H9 (cell line): ENCODE measurements at regions not wholly inside any gene's neighbourhood (a gene's known extent, or its start where the extent isn't known, plus 50 kb on each side); places are given as distances from the start of the nearest gene placed in this dataset.

Source experiments
- DNase-seq: peaks from one replicate; pipeline ENCODE4 v3.0.0-alpha.2; 2017
- H2AFZ ChIP-seq: one replicate; pipeline ENCODE4 v1.6.1; 2013; ENCODE audit warnings: mild to moderate bottlenecking, low read length, control low read depth, moderate library complexity
- H2AK5ac ChIP-seq: 2 replicates; pipeline ENCODE4 v1.6.1; 2013; ENCODE audit warnings: low read length, control low read depth, mixed read lengths; ENCODE audit not compliant: insufficient read length
- H2BK120ac ChIP-seq: one replicate; pipeline ENCODE4 v1.6.1; 2013; ENCODE audit warnings: low read depth, mild to moderate bottlenecking, low read length, control low read depth, inconsistent platforms; ENCODE audit not compliant: poor library complexity, severe bottlenecking
- H2BK12ac ChIP-seq: 2 replicates; pipeline ENCODE4 v1.6.1; 2013; ENCODE audit warnings: low read length, control low read depth, mixed read lengths, low read depth; ENCODE audit not compliant: insufficient read length
- H2BK15ac ChIP-seq: 2 replicates; pipeline ENCODE4 v1.6.1; 2013; ENCODE audit warnings: low read depth, low read length, control low read depth
- H2BK20ac ChIP-seq: one replicate; pipeline ENCODE4 v1.6.1; 2013; ENCODE audit warnings: low read depth, mild to moderate bottlenecking, low read length, control low read depth, inconsistent platforms; ENCODE audit not compliant: poor library complexity, severe bottlenecking
- H2BK5ac ChIP-seq: 2 replicates; pipeline ENCODE4 v1.6.1; 2013; ENCODE audit warnings: low read length, control low read depth, mixed read lengths; ENCODE audit not compliant: insufficient read length
- H3K14ac ChIP-seq: 2 replicates; pipeline ENCODE4 v1.6.1; 2013; ENCODE audit warnings: low read length, control low read depth; ENCODE audit not compliant: insufficient read depth
- H3K18ac ChIP-seq: 2 replicates; pipeline ENCODE4 v1.6.1; 2013; ENCODE audit warnings: low read depth, mild to moderate bottlenecking, mixed read lengths, low read length, control low read depth; ENCODE audit not compliant: insufficient read length
- H3K23ac ChIP-seq: 2 replicates; pipeline ENCODE4 v1.6.1; 2013; ENCODE audit warnings: low read length, control low read depth, mixed read lengths, low read depth; ENCODE audit not compliant: insufficient read length
- H3K23me2 ChIP-seq: 2 replicates; pipeline ENCODE4 v1.6.1; 2013; ENCODE audit warnings: low read depth, mild to moderate bottlenecking, mixed read lengths, low read length, control low read depth; ENCODE audit not compliant: insufficient read length, poor library complexity, severe bottlenecking
- H3K27ac ChIP-seq: 2 replicates; pipeline ENCODE4 v1.5.1; 2013; ENCODE audit warnings: low read length, control low read depth, mixed read lengths, low read depth; ENCODE audit not compliant: insufficient read length
- H3K27me3 ChIP-seq: 2 replicates; pipeline ENCODE4 v1.6.1; 2013; ENCODE audit warnings: low read length, control low read depth, inconsistent platforms; ENCODE audit not compliant: insufficient read depth
- H3K4ac ChIP-seq: 2 replicates; pipeline ENCODE4 v1.6.1; 2013; ENCODE audit warnings: low read depth, mild to moderate bottlenecking, control low read depth, inconsistent platforms, low read length, moderate library complexity
- H3K4me1 ChIP-seq: 2 replicates; pipeline ENCODE4 v1.6.1; 2013; ENCODE audit warnings: low read length, control low read depth, inconsistent platforms; ENCODE audit not compliant: insufficient read depth
- H3K4me2 ChIP-seq: 2 replicates; pipeline ENCODE4 v1.6.1; 2013; ENCODE audit warnings: low read length, control low read depth, mixed read lengths; ENCODE audit not compliant: insufficient read length, insufficient read depth
- H3K56ac ChIP-seq: 2 replicates; pipeline ENCODE4 v1.6.1; 2013; ENCODE audit warnings: low read depth, mild to moderate bottlenecking, mixed read lengths, low read length, control low read depth; ENCODE audit not compliant: insufficient read length
- H3K79me1 ChIP-seq: 2 replicates; pipeline ENCODE4 v1.6.1; 2013; ENCODE audit warnings: low read depth, mild to moderate bottlenecking, moderate library complexity, low read length, control low read depth, inconsistent platforms; ENCODE audit not compliant: insufficient read depth, poor library complexity, severe bottlenecking
- H3K79me2 ChIP-seq: 2 replicates; pipeline ENCODE4 v1.6.1; 2013; ENCODE audit warnings: low read length, control low read depth, inconsistent platforms; ENCODE audit not compliant: insufficient read depth
- H3K9ac ChIP-seq: 2 replicates; pipeline ENCODE4 v1.6.1; 2013; ENCODE audit warnings: low read length, control low read depth, mixed read lengths; ENCODE audit not compliant: insufficient read length; ENCODE audit errors: extremely low read depth
- H3K9me3 ChIP-seq: one replicate; pipeline ENCODE4 v1.6.1; 2013; ENCODE audit warnings: low read depth, low read length, inconsistent platforms; ENCODE audit not compliant: control insufficient read depth
- H3T11ph ChIP-seq: one replicate; pipeline ENCODE4 v1.6.1; 2013; ENCODE audit warnings: mild to moderate bottlenecking, low read length, control low read depth, inconsistent platforms
- H4K20me1 ChIP-seq: one replicate; pipeline ENCODE4 v1.6.1; 2013; ENCODE audit not compliant: control insufficient read depth, insufficient read length, insufficient read depth
- H4K5ac ChIP-seq: 2 replicates; pipeline ENCODE4 v1.6.1; 2013; ENCODE audit warnings: low read depth, mild to moderate bottlenecking, mixed read lengths, low read length, control low read depth; ENCODE audit not compliant: insufficient read length
- H4K8ac ChIP-seq: replicated peaks from 2 replicates; pipeline ENCODE4 v1.6.1; 2013; ENCODE audit warnings: low read length, control low read depth, mixed read lengths, low read depth; ENCODE audit not compliant: insufficient read length
- H4K91ac ChIP-seq: 2 replicates; pipeline ENCODE4 v1.6.1; 2013; ENCODE audit warnings: low read depth, mild to moderate bottlenecking, moderate library complexity, mixed read lengths, low read length, control low read depth; ENCODE audit not compliant: insufficient read length
- H3K27ac Mint-ChIP-seq, 3 experiments: 2 replicates in 2 of 3; 3 replicates in 1 of 3; pipeline ENCODE4 v1.8.0; 2020 to 2021; ENCODE audit warnings: mixed read lengths in 3 of 3, mild to moderate bottlenecking in 1 of 3, moderate library complexity in 1 of 3
- H3K27me3 Mint-ChIP-seq: 2 replicates; pipeline ENCODE4 v1.8.0; 2021; ENCODE audit warnings: low read depth, mild to moderate bottlenecking, moderate library complexity, mixed read lengths
- H3K36me3 Mint-ChIP-seq, 3 experiments: 2 replicates in 2 of 3; 3 replicates in 1 of 3; pipeline ENCODE4 v1.8.0; 2020 to 2021; ENCODE audit warnings: low read depth in 3 of 3, mixed read lengths in 3 of 3; ENCODE audit not compliant: insufficient read depth in 1 of 3
- H3K4me1 Mint-ChIP-seq, 2 experiments: 2 replicates each; pipeline ENCODE4 v1.8.0; 2020; ENCODE audit warnings: mixed read lengths in 2 of 2
- H3K4me3 Mint-ChIP-seq, 2 experiments: 2 replicates in 1 of 2; 3 replicates in 1 of 2; pipeline ENCODE4 v1.8.0; 2020 to 2021; ENCODE audit warnings: mild to moderate bottlenecking in 2 of 2, mixed read lengths in 2 of 2, moderate library complexity in 1 of 2
- H3K9me3 Mint-ChIP-seq, 2 experiments: 2 replicates in 1 of 2; 3 replicates in 1 of 2; pipeline ENCODE4 v1.8.0; 2020; ENCODE audit warnings: mild to moderate bottlenecking in 2 of 2, mixed read lengths in 2 of 2, moderate library complexity in 1 of 2
- WGBS: extraction: QIAGEN DNeasy Blood & Tissue Kit; methylation state at CpG from one replicate; pipeline ENCODE4 v1.1.7; 2013; ENCODE audit warnings: missing lambda C conversion rate, low lambda C conversion rate, mixed read lengths; ENCODE audit not compliant: insufficient read length; ENCODE audit errors: extremely low coverage; 5-methylcytosine and 5-hydroxymethylcytosine counted together
- TF ChIP-seq, protein P1 (sequence below): fragments of 200-600 bp; sonication (generic); conservative IDR thresholded peaks from 3 replicates; pipeline ENCODE4 v1.8.0; 2021; ENCODE audit warnings: antibody characterized with exemption, mild to moderate bottlenecking

DNA sequence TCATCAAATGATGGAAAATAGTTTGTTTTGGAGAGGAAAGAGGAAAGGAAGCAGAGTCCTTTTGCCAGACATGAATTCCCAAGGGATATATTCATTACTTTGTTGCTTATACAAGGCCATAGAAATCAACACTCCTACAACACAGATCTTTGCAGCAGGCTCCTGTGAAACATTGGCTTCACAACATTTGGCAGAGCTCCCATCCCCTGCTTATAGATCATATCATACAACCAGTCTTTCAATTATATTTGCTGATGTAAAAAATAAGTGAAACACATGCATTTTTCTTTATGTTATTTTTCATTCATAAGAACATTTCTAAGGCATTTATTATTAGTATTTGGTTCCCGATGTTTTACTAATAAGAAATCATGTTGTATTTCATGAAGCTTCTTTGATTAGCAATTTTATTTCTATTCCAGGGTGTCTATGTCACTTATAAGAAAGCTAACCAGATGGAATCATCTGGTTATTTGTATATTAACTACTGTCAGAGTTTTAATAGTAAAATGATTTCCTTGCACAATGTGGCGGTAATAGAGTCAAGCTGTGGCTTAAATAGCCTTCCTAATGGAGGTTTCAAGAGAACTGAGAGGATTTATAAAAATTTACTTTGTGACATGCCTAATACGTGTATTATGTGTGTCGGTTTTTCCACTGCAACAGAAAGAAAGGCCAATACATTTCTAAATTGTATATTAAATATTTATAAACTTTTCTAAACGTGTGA is 470.3 kb upstream of the NCAM2 start:
- WGBS = no CpG with 5 or more reads among the region's 5 CpGs
- no peaks in the 10 kb centered on the region for H3K4me1 ChIP-seq

More for the DNA sequence above, 470.3 kb upstream of the NCAM2 start:
- Mint-ChIP-seq H3K4me3 (no peak overlapping the region), H3K27me3 (no peaks in the 10 kb centered on the region), H3K36me3 (no peaks in the 10 kb centered on the region), H3K4me1 (peaks cover 0 to 5% of the 10 kb centered on the region in 2 experiments; a peak in 1 of 4 replicates), H3K9me3 (peaks cover 0 to 2% of the 10 kb centered on the region in 2 experiments; a peak in 3 of 5 replicates), H3K27ac (no peak overlapping the region)
- Histone ChIP-seq H4K20me1 (no peaks in the 10 kb centered on the region), H2BK120ac (no peak overlapping the region), H2BK20ac (no peak overlapping the region), H3K27me3 (no peaks in the 10 kb centered on the region), H3K9me3 (no peaks in the 10 kb centered on the region), H3K23ac (no peak overlapping the region), H3K4me2 (no peak overlapping the region), H2BK15ac (no peak overlapping the region), H4K5ac (no peak overlapping the region), H3K23me2 (no peaks in the 10 kb centered on the region), H2BK12ac (no peak overlapping the region), H3K4ac (no peak overlapping the region), H2BK5ac (no peak overlapping the region), H2AFZ (no peak overlapping the region), H3K14ac (no peak overlapping the region), H3K56ac (no peak overlapping the region), H3K18ac (no peak overlapping the region), H4K8ac (no peak overlapping the region), H3K79me1 (no peaks in the 10 kb centered on the region), H4K91ac (no peak overlapping the region), H3K79me2 (no peaks in the 10 kb centered on the region), H3K9ac (no peak overlapping the region), H2AK5ac (no peak overlapping the region), H3T11ph (no peak overlapping the region), H3K27ac (no peak overlapping the region)
- DNase-seq = no peak
- TF ChIP-seq, protein P1, sequence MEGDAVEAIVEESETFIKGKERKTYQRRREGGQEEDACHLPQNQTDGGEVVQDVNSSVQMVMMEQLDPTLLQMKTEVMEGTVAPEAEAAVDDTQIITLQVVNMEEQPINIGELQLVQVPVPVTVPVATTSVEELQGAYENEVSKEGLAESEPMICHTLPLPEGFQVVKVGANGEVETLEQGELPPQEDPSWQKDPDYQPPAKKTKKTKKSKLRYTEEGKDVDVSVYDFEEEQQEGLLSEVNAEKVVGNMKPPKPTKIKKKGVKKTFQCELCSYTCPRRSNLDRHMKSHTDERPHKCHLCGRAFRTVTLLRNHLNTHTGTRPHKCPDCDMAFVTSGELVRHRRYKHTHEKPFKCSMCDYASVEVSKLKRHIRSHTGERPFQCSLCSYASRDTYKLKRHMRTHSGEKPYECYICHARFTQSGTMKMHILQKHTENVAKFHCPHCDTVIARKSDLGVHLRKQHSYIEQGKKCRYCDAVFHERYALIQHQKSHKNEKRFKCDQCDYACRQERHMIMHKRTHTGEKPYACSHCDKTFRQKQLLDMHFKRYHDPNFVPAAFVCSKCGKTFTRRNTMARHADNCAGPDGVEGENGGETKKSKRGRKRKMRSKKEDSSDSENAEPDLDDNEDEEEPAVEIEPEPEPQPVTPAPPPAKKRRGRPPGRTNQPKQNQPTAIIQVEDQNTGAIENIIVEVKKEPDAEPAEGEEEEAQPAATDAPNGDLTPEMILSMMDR = no peak
